MM.1S (cell line): ENCODE measurements at regions not wholly inside any gene's neighbourhood (a gene's known extent, or its start where the extent isn't known, plus 50 kb on each side); places are given as distances from the start of the nearest gene placed in this dataset.

Experiments
- CTCF ChIP-seq: fragments of 300-600 bp; sonication (generic); IDR thresholded peaks from 2 replicates; pipeline ENCODE4 v1.5.1; 2016; ENCODE audit warnings: antibody characterized with exemption, low read length, mixed read lengths
- EZH2 ChIP-seq: fragments of 300-600 bp; sonication (generic); optimal IDR thresholded peaks from 2 replicates; pipeline ENCODE3; 2017; ENCODE audit warnings: low read depth, mild to moderate bottlenecking, antibody characterized with exemption, low read length, mixed read lengths
- EZH2phosphoT487 ChIP-seq: fragments of 300-600 bp; sonication (generic); IDR thresholded peaks from 2 replicates; pipeline ENCODE4 v1.6.1; 2018; ENCODE audit warnings: antibody characterized with exemption, low read length

- no peak for TF ChIP-seq CTCF
- TF ChIP-seq EZH2: no peak
- no peak for TF ChIP-seq EZH2phosphoT487
Measured at GRCh38 chr2:239833269-239834109, 191.7 kb downstream of the NDUFA10 start.
